Stimulated activated CD8-positive, alpha-beta memory T cell treated with anti-CD3 and anti-CD28 coated beads, Interleukin-7, amount 100 ng/mL, for 24 hours (primary cell): ENCODE measurements at regions not wholly inside any gene's neighbourhood (a gene's known extent, or its start where the extent isn't known, plus 50 kb on each side); places are given as distances from the start of the nearest gene placed in this dataset.

Experiments
- DNase-seq: peaks from one replicate; pipeline ENCODE4 v3.0.0-alpha.2; 2020; ENCODE audit warnings: low read depth

DNA sequence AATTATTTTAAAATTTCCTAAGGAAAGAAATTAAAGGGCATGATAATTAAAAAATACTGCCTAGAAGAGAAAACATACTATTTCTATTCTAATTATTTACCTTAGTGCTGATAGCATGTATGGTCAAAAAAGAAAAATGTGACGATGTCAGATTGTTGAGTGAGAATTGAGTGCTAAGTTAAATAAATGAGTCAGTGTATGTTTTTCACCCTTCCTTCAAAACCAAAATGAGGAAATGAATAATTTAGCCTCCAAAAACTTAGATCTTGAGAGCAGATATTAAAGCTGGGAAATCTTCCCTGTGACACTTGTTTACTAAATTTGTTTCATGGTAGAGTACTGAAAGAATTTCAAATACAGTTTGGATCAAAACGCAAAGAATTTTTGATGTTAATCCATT is 58.6 kb upstream of the NYAP2 start:
- DNase-seq, result no peak

DNA sequence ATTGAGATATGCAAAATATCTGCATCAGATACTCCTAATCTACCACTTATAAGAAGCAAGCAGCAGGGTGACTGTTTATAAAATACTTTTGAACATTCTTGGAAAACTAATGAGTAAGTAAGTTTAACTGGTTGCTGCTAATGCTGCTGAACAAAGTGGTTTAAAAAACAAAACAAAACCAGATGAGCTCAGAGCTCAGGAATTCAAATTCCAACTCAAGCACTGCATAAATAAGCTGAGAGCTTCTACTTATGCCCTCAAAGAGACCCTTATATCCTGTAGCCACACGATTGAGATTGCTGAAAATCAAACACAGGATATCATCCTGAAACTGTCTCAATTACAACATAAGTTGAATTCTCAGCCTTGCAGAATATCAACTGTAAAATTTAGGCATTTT is 62.3 kb upstream of the NYAP2 start:
- no peak for DNase-seq

DNA sequence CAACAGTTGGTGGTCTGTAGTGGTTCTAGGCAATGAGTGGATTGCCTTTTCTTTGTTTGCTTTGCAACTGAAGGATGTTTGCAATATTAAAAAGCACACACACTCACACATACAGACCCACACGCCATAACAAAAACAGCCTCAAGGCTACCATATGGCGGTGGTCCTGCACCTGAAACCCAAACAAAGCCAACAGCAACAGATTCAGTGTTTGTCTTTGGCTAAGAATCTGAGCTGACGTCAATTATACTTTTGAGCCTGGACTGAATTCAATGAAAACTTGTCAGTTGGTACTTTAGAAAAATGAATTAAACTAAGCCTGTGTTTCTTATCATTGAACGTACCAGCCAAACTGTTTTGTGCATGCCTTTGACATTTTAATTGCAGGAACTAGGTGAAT is 65.0 kb upstream of the NYAP2 start:
- no peak for DNase-seq

DNA sequence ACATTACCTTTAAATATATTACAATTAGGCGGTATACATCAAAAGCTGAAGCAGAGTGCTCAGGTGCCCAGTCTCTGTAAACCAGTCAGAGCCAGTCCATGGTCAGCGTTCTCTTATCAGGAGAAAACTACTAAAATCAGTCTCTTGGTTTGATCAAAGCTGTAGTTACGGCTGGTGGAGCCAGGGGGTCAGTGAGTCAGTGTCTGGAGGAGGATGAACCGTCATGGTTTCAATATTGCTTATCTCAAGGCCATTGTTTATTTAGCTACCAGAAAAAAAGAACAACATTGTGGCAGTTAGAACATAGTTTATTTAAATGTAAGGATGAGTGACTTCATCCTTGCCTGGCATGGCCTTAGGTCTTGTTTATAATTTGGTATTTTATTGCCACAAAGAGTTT is 71.3 kb upstream of the NYAP2 start:
- DNase-seq, result no peak

DNA sequence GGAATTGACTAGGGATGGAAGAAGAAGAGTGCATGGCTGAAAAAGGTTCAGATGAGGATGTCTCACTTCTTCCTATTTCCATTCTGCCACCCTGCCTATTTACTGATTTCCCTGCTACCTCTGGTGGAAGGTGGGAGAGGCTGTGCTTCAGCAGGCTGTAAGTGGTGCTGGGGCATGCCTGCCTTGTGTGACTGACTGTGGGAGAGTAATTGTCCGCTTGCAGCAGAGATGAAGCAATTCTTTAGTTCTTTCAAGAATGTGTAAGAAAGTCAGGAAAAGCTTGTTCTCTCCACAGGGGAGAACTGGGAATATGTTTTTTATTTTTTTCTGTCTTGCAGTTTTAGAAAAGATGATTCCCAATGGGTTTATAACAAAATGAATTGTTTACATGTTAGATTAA is 72.5 kb upstream of the NYAP2 start:
- no peak for DNase-seq

DNA sequence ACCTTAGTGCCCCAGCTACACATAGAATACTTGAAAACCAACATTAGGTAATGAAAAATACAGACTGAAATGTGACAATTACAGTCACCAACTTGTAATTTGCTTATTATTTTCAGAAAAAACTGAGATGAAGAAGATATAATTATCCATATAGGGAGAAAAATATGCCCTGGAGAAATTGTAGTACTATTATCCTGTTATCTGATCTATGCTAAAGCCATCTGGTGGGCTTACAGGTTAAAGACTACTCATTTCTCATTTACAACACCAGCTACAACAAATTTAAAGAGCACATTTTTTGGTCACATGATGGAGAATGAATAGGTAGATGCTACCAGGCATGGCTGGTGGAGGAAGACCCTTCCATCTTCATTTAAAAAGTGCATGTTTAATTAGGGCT is 79.6 kb upstream of the NYAP2 start:
- no peak for DNase-seq

DNA sequence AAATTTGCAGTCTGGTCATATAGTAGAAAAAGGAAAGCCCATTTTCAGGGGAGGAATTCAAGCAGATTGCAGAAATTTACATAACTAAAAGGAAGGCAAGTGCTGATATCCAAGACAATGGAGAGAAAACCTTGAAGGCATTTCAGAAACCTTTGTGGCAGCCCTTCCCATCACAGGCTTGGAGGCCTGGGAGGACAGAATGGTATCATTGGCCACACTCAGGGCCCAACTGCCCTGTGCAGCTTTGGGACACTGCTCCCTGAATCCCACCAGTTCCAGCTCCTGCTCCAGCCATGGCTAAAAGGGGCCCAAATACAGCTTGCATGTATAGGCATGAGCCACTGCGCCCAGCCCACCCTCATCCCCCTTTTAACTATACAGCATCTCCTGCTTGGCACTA is 81.1 kb upstream of the NYAP2 start:
- DNase-seq, result no peak

DNA sequence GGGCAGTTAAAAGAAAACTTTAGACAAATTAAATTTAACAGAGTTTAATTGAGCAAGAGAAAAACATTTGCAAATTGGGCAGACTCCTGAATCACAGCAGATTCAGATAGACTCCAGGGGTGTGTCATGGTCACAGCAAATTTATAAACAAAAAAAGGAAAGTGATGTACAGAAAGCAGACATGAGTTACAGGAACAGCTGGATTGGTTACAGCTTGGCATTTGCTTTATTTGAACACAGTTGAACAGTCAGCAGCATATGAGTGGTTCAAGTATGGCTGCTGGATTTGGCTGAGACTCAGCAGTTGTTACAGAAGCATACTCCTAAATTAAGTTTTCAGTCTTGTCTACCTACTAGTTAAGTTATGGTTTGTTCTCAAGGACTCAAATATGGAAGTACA is 82.3 kb upstream of the NYAP2 start:
- no peak for DNase-seq

DNA sequence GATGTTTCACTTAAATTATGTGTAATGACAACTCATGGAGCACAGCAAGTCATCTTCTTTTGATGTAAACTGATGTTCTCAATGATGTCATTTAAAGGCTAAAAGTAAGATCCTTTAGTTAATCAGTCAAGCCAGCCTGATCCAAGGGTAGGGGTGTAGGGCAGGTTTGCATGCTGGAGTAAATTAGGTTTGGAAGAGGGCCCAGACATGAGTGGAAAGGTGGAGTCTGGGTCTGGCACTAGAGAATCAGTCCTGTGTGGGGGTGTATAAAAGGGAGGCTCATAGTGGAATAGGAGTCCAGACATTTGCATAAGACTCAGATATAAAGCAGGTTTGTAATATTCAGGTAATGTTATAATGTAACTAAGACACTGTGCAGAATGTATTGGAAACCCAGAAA is 88.8 kb upstream of the NYAP2 start:
- DNase-seq, result no peak

DNA sequence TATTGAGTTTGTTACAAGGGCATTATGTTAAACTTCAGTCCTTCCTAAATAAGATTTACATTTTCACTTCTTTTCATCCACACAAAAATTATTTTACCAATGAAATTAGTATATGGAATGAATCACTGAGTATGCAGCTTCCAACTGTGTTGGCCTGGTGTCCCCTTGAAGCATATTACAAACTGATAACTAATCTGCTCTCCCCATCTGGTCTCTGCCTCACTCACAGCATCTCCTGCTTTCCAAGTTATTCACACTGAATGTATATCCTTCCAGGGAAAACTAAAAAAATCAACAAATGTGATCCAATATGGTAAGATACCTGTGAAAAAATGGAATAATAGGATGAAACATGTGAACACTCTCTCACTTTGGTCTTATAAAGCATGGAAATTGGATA is 90.0 kb upstream of the NYAP2 start:
- DNase-seq, result no peak

DNA sequence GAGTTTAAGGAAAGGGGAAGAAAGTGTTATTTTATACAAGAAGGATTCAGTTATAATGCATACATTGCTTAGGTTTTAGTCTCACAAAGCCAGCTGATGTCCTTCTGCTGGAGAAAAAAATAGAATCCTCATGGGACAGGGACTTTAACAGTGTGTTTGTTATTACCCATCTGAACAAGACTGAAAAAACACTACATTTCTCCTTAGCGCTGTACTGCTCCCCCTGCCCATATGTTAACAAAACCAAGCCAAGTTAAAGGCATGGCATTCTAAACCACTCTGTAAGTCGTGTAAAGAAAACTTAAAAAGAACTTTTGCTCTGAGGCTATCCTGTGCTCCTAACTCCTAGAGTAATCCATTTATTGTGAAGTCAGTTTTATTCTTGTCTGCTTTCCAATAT is 102.6 kb upstream of the NYAP2 start:
- DNase-seq, result no peak

DNA sequence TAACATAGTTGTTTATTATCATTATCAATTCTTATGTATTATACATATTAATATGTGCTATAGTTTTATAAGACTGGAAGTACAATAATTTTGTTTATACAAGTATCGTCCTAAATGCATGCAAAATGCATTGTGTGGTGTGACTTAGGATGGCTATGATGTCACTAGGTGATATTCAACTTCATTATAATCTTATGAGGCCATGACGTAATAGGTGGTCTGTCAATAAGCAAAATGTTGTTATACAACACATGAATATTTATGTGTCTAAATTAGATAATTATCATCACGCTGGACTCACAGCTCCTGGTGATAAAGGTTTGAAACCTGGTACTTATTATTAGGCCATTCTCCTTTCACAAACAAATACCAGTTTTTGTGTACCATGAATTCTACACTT is 104.4 kb upstream of the NYAP2 start:
- no peak for DNase-seq

DNA sequence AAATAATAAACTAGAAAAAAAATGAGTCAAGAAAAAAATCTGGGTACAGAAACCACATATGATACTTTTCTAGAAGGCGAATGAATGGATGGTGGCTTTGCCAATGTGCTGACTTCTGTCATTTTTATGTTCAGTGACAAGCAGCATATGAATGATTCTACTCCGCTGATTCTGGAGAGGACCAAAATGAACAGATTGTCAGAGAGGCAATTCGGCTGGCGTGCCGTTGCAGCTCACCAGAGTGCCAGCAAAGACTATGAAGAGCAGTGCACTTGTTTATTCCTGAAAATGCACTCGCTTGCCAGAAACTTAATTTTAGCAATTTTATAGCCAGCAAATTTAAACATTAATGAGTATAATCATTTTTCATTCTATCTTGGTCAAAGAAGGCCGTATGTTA is 105.9 kb upstream of the NYAP2 start:
- DNase-seq, result no peak

DNA sequence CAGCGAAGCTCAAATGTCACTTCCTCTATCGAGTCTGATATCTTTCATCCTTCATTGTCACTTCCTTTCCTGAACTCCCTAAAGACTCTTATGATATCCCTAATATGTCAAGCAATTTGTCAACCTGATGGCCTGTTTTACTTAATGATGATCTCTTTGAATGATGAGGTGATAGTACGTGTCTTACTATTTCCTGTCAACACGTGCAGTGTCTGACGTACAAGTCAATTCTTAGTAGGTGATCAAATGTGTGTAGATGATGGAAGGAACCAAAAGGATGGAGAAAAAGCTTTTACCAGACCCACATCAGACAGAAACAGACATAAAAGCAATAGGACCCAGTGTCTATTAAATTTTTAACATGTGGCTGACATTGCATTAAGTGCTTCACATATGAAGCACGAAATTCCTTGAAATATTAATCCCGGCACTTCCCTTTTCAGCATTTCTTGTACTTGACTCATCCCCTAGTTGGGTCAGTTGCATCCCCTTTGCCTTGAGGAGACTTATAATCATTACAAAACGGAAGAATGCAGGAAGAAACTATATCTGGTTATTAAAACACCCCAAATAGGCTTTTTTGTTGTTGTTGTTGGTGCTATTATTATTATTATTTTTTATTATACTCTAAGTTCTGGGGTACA is 108.6 kb upstream of the NYAP2 start:
- DNase-seq, result no peak

DNA sequence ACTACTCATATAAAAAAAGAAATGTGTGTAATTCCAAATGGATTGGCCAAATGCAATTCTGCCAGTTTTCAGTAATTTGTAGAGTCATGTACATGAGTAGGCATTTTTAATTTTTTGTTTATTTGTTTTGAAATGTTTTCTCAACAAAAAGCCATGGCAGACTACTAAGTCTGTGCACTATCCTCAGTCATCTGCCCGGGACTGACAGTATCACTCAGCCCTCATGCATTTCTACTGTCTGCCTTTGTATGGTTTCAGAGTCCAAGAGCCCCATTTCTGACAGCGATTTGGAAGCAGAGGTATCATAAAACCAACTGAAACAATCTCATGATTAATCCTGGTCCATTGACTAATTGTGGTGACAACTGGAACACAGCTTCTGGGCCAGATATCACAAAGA is 109.9 kb upstream of the NYAP2 start:
- no peak for DNase-seq

DNA sequence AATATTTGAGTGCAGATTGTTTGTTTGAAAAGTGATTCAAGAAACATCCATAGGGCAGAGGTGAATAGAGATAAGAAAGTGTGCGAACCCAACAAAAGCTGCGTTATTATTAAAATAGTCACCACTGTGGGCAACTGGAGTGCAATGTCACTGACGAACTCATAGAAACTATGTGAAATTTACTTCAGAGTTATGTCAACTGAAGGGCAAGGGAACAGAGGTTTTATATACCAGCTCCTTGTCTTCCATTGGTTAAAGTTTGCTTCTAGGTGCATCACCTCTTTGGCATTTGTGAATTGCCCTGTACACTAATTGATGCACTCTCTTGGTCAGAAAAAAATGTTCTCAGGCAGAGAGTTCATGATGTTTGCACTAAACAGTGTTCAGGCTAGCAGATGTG is 110.5 kb upstream of the NYAP2 start:
- no peak for DNase-seq

DNA sequence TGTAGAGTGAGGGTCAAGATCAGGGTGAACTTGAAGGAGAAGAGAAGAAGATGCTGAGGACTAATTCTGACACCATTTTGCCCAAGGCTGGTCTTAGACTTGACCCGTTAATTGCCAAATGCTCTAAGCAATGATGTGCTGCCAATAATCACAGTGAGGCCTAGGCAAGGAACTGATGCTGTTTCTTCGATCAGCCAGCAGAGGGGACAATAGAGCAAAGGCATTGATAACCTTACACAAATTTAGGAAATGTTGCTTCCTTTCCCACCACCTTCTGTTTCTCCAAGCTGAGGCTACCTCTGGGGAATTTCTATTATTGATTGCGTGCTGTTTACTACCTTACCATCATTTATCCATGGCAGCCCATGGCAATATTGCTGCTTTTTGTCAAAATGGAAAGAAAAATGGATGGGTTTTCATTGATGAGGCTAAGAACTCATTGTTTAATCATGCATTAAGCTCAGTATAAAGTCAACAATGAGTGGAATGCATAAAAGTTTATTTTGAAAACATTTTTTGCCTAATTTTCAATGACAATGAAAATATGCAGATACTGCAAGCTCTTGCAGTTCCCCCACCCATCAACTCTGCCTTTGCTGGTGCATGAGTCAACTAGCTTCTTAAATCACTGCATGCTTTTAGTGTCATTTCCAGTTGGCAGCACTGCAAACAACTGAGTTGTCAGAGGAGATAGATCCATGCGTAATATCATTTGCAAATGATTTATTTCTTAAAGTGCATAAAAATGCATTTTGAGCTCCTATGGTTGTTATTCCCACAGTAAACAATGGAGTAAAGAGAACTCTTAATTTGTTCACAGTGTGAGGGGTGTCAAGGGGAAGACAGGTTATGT is 116.4 kb upstream of the NYAP2 start:
- DNase-seq, result no peak

DNA sequence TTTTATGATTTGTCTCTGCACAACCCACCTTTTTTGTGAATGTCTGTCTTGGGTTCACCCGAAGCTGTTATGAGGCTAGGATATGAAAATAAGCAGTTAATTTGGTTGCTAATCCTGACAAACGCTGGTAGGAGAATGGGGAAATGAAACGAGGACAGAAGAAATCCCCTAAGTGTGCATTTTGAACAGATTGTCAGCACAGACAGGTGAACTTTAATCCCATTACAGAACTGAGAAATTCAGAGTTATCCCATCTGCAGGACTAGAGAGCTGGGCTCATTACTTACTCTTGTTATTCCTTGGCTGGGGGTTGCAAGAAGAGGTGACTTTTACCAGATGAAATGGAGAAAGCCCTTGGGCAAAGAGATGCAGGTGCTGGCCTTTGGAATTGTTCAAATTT is 123.3 kb upstream of the NYAP2 start:
- no peak for DNase-seq

DNA sequence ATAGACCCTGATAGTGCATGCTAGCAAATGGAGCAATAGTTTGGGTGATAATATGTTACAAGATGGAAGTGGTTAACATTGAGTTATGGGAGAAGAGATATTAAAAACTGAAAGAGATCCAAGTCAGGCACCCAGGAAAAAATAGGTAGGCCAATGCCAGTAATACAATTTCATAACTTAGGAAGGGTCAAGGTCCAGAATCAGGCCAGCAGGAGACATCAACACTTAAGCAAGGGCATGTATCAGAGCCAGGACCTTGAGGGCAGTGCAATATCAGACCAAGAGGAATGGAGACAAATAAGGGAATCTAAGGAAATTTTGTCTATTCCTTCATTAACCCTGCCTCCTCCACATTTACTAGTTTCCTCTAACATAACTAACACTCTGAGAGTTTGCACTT is 124.1 kb upstream of the NYAP2 start:
- no peak for DNase-seq

DNA sequence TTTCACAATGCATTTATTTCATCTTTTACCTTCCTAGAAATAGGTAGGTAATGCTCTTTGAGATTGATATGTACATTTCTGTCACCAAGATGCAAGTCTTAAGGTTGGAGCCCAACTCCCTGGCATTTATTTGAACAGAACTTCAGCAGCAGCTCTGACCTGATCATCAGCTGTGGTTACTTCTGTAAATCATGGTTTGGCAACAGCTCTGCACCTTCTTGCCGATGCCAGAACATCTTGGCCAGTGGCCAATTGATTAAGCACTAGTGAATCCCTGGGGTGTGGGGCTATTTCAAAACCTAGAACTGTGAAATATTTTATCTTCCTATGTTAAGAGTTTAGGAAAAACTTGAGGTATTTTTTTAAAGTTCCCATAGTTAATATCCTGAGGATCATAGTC is 124.8 kb upstream of the NYAP2 start:
- no peak for DNase-seq

DNA sequence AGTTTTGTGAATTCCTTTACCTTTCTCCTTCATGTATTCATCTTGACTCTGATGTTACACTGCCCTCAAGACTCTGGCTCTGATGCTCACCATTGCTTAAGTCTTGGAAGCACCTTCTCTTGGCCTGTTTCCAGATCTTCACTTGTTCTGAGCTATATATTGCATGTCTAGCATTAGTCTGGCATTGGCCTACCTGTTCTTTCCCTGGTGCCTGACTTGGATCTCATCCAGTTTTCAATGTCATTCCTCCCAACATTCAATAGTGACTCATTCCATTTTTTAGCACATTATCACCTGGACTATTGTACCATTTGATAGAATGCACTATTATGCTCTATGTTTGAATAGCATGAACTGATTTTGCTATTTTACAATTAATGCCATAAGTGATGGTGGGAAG is 127.3 kb upstream of the NYAP2 start:
- DNase-seq, result no peak

DNA sequence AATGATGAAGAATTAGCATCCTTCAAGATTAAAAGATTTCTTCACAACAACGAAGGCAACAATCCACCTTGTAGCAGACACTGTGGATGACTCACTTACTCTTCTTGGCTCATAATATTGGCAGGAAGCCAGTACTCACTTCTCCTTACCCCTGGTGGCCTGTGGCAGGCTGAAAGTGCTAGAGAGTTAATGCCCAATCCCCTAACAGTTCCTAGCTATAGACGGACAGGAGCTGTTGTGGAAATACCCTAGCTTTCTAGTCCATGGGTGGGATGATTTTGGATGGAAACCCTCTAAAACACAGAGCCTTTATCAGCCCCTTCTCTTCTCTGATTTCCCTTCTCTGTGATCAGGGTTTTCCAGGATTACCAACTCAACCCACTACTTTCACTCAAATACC is 128.6 kb upstream of the NYAP2 start:
- DNase-seq, result no peak

DNA sequence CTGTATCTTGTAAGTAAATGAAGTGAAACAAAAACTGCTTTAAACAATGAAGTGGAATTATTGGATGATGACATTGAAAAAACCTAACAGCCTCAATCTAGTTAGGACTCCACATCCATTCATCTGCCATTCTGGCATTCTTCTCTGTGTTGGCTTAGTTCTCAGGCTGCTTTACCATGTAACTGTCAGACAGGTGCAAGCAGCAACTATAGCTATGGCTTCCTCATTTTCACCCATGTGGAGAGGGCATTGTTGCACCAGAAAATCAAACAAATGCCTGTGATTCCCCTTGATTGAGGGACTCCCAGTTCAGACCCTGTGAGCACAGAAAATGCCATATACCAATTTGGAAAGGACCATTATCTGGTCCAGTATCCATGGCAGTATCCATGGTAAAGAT is 129.5 kb upstream of the NYAP2 start:
- no peak for DNase-seq

DNA sequence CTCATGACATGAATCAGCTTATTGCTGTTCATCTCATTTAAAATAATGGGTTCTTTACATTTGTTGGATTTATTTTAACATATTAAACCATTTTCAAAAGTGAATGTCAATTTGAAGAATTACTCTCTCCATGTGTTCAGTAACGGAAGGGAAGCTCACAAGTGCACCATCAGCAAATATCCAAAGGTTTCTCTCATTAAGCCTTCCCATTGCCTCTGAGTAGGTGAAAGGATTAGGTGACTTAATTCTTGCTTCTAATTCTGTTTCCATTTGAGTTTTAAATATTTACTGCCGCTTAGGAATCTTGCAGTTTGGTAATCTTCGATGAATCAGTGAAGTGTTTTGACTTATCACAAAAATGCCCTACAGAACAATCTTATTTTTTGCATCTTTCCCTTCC is 145.1 kb upstream of the NYAP2 start:
- DNase-seq, result no peak
